H9 (cell line): ENCODE measurements at regions not wholly inside any gene's neighbourhood (a gene's known extent, or its start where the extent isn't known, plus 50 kb on each side); places are given as distances from the start of the nearest gene placed in this dataset.

Experiments used
- DNase-seq: peaks from one replicate; pipeline ENCODE4 v3.0.0-alpha.2; 2017
- H2AFZ ChIP-seq: one replicate; pipeline ENCODE4 v1.6.1; 2013; ENCODE audit warnings: mild to moderate bottlenecking, low read length, control low read depth, moderate library complexity
- H2AK5ac ChIP-seq: 2 replicates; pipeline ENCODE4 v1.6.1; 2013; ENCODE audit warnings: low read length, control low read depth, mixed read lengths; ENCODE audit not compliant: insufficient read length
- H2BK120ac ChIP-seq: one replicate; pipeline ENCODE4 v1.6.1; 2013; ENCODE audit warnings: low read depth, mild to moderate bottlenecking, low read length, control low read depth, inconsistent platforms; ENCODE audit not compliant: poor library complexity, severe bottlenecking
- H2BK12ac ChIP-seq: 2 replicates; pipeline ENCODE4 v1.6.1; 2013; ENCODE audit warnings: low read length, control low read depth, mixed read lengths, low read depth; ENCODE audit not compliant: insufficient read length
- H2BK15ac ChIP-seq: 2 replicates; pipeline ENCODE4 v1.6.1; 2013; ENCODE audit warnings: low read depth, low read length, control low read depth
- H2BK20ac ChIP-seq: one replicate; pipeline ENCODE4 v1.6.1; 2013; ENCODE audit warnings: low read depth, mild to moderate bottlenecking, low read length, control low read depth, inconsistent platforms; ENCODE audit not compliant: poor library complexity, severe bottlenecking
- H2BK5ac ChIP-seq: 2 replicates; pipeline ENCODE4 v1.6.1; 2013; ENCODE audit warnings: low read length, control low read depth, mixed read lengths; ENCODE audit not compliant: insufficient read length
- H3K14ac ChIP-seq: 2 replicates; pipeline ENCODE4 v1.6.1; 2013; ENCODE audit warnings: low read length, control low read depth; ENCODE audit not compliant: insufficient read depth
- H3K18ac ChIP-seq: 2 replicates; pipeline ENCODE4 v1.6.1; 2013; ENCODE audit warnings: low read depth, mild to moderate bottlenecking, mixed read lengths, low read length, control low read depth; ENCODE audit not compliant: insufficient read length
- H3K23ac ChIP-seq: 2 replicates; pipeline ENCODE4 v1.6.1; 2013; ENCODE audit warnings: low read length, control low read depth, mixed read lengths, low read depth; ENCODE audit not compliant: insufficient read length
- H3K23me2 ChIP-seq: 2 replicates; pipeline ENCODE4 v1.6.1; 2013; ENCODE audit warnings: low read depth, mild to moderate bottlenecking, mixed read lengths, low read length, control low read depth; ENCODE audit not compliant: insufficient read length, poor library complexity, severe bottlenecking
- H3K27ac ChIP-seq: 2 replicates; pipeline ENCODE4 v1.5.1; 2013; ENCODE audit warnings: low read length, control low read depth, mixed read lengths, low read depth; ENCODE audit not compliant: insufficient read length
- H3K27me3 ChIP-seq: 2 replicates; pipeline ENCODE4 v1.6.1; 2013; ENCODE audit warnings: low read length, control low read depth, inconsistent platforms; ENCODE audit not compliant: insufficient read depth
- H3K4ac ChIP-seq: 2 replicates; pipeline ENCODE4 v1.6.1; 2013; ENCODE audit warnings: low read depth, mild to moderate bottlenecking, control low read depth, inconsistent platforms, low read length, moderate library complexity
- H3K4me1 ChIP-seq: 2 replicates; pipeline ENCODE4 v1.6.1; 2013; ENCODE audit warnings: low read length, control low read depth, inconsistent platforms; ENCODE audit not compliant: insufficient read depth
- H3K4me2 ChIP-seq: 2 replicates; pipeline ENCODE4 v1.6.1; 2013; ENCODE audit warnings: low read length, control low read depth, mixed read lengths; ENCODE audit not compliant: insufficient read length, insufficient read depth
- H3K56ac ChIP-seq: 2 replicates; pipeline ENCODE4 v1.6.1; 2013; ENCODE audit warnings: low read depth, mild to moderate bottlenecking, mixed read lengths, low read length, control low read depth; ENCODE audit not compliant: insufficient read length
- H3K79me1 ChIP-seq: 2 replicates; pipeline ENCODE4 v1.6.1; 2013; ENCODE audit warnings: low read depth, mild to moderate bottlenecking, moderate library complexity, low read length, control low read depth, inconsistent platforms; ENCODE audit not compliant: insufficient read depth, poor library complexity, severe bottlenecking
- H3K79me2 ChIP-seq: 2 replicates; pipeline ENCODE4 v1.6.1; 2013; ENCODE audit warnings: low read length, control low read depth, inconsistent platforms; ENCODE audit not compliant: insufficient read depth
- H3K9ac ChIP-seq: 2 replicates; pipeline ENCODE4 v1.6.1; 2013; ENCODE audit warnings: low read length, control low read depth, mixed read lengths; ENCODE audit not compliant: insufficient read length; ENCODE audit errors: extremely low read depth
- H3K9me3 ChIP-seq: one replicate; pipeline ENCODE4 v1.6.1; 2013; ENCODE audit warnings: low read depth, low read length, inconsistent platforms; ENCODE audit not compliant: control insufficient read depth
- H3T11ph ChIP-seq: one replicate; pipeline ENCODE4 v1.6.1; 2013; ENCODE audit warnings: mild to moderate bottlenecking, low read length, control low read depth, inconsistent platforms
- H4K20me1 ChIP-seq: one replicate; pipeline ENCODE4 v1.6.1; 2013; ENCODE audit not compliant: control insufficient read depth, insufficient read length, insufficient read depth
- H4K5ac ChIP-seq: 2 replicates; pipeline ENCODE4 v1.6.1; 2013; ENCODE audit warnings: low read depth, mild to moderate bottlenecking, mixed read lengths, low read length, control low read depth; ENCODE audit not compliant: insufficient read length
- H4K8ac ChIP-seq: replicated peaks from 2 replicates; pipeline ENCODE4 v1.6.1; 2013; ENCODE audit warnings: low read length, control low read depth, mixed read lengths, low read depth; ENCODE audit not compliant: insufficient read length
- H4K91ac ChIP-seq: 2 replicates; pipeline ENCODE4 v1.6.1; 2013; ENCODE audit warnings: low read depth, mild to moderate bottlenecking, moderate library complexity, mixed read lengths, low read length, control low read depth; ENCODE audit not compliant: insufficient read length
- H3K27ac Mint-ChIP-seq, 3 experiments: 2 replicates in 2 of 3; 3 replicates in 1 of 3; pipeline ENCODE4 v1.8.0; 2020 to 2021; ENCODE audit warnings: mixed read lengths in 3 of 3, mild to moderate bottlenecking in 1 of 3, moderate library complexity in 1 of 3
- H3K27me3 Mint-ChIP-seq: 2 replicates; pipeline ENCODE4 v1.8.0; 2021; ENCODE audit warnings: low read depth, mild to moderate bottlenecking, moderate library complexity, mixed read lengths
- H3K36me3 Mint-ChIP-seq, 3 experiments: 2 replicates in 2 of 3; 3 replicates in 1 of 3; pipeline ENCODE4 v1.8.0; 2020 to 2021; ENCODE audit warnings: low read depth in 3 of 3, mixed read lengths in 3 of 3; ENCODE audit not compliant: insufficient read depth in 1 of 3
- H3K4me1 Mint-ChIP-seq, 2 experiments: 2 replicates each; pipeline ENCODE4 v1.8.0; 2020; ENCODE audit warnings: mixed read lengths in 2 of 2
- H3K4me3 Mint-ChIP-seq, 2 experiments: 2 replicates in 1 of 2; 3 replicates in 1 of 2; pipeline ENCODE4 v1.8.0; 2020 to 2021; ENCODE audit warnings: mild to moderate bottlenecking in 2 of 2, mixed read lengths in 2 of 2, moderate library complexity in 1 of 2
- H3K9me3 Mint-ChIP-seq, 2 experiments: 2 replicates in 1 of 2; 3 replicates in 1 of 2; pipeline ENCODE4 v1.8.0; 2020; ENCODE audit warnings: mild to moderate bottlenecking in 2 of 2, mixed read lengths in 2 of 2, moderate library complexity in 1 of 2
- WGBS: extraction: QIAGEN DNeasy Blood & Tissue Kit; methylation state at CpG from one replicate; pipeline ENCODE4 v1.1.7; 2013; ENCODE audit warnings: missing lambda C conversion rate, low lambda C conversion rate, mixed read lengths; ENCODE audit not compliant: insufficient read length; ENCODE audit errors: extremely low coverage; 5-methylcytosine and 5-hydroxymethylcytosine counted together
- TF ChIP-seq, protein P1 (sequence below): fragments of 200-600 bp; sonication (generic); conservative IDR thresholded peaks from 3 replicates; pipeline ENCODE4 v1.8.0; 2021; ENCODE audit warnings: antibody characterized with exemption, mild to moderate bottlenecking

DNA sequence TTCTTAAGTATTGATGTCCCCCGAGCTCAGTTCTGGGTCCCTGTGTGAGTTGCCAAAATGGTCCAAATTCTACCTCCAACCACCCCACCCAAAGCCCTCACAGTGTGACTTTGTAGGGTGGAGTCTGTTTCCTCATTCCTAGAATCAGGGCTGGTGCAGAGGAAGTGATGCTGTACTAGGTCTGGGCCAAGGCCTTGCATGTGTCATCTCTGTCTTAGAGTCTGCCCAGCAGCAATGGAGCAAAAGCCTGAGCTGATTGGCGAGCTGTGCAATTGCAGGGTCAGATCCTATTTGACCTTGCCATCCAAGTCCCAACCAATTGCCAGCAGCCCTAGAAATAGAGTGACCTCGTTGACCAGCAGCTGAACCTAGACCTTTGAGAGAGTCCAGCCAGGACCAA, 97.0 kb upstream of the ANKRD10 start:
- Histone ChIP-seq H4K8ac (no peak overlapping the region), H2BK120ac (no peak overlapping the region), H3K4ac (no peak overlapping the region), H3K27me3 (no peaks in the 10 kb centered on the region), H2BK5ac (no peak overlapping the region), H4K20me1 (no peaks in the 10 kb centered on the region), H2AFZ (no peak overlapping the region), H3K23ac (no peak overlapping the region), H3T11ph (no peak overlapping the region), H3K27ac (no peak overlapping the region), H2AK5ac (no peak overlapping the region), H2BK20ac (no peak overlapping the region), H3K56ac (no peak overlapping the region), H3K4me2 (no peak overlapping the region), H4K91ac (no peak overlapping the region), H3K18ac (no peak overlapping the region), H2BK15ac (no peak overlapping the region), H3K14ac (no peak overlapping the region), H3K9ac (no peak overlapping the region), H3K9me3 (no peaks in the 10 kb centered on the region), H3K23me2 (no peaks in the 10 kb centered on the region), H3K79me2 (no peaks in the 10 kb centered on the region), H3K4me1 (no peaks in the 10 kb centered on the region), H2BK12ac (no peak overlapping the region), H3K79me1 (no peaks in the 10 kb centered on the region), H4K5ac (no peak overlapping the region)
- WGBS: no CpG with 5 or more reads among the region's 3 CpGs
- Mint-ChIP-seq H3K27me3 (peaks cover 4% of the 10 kb centered on the region), H3K4me3 (no peak overlapping the region), H3K9me3 (no peaks in the 10 kb centered on the region), H3K36me3 (no peaks in the 10 kb centered on the region), H3K27ac (no peak overlapping the region), H3K4me1 (peaks cover 4% of the 10 kb centered on the region in 2 experiments)
- DNase-seq: no peak
- TF ChIP-seq, protein P1, sequence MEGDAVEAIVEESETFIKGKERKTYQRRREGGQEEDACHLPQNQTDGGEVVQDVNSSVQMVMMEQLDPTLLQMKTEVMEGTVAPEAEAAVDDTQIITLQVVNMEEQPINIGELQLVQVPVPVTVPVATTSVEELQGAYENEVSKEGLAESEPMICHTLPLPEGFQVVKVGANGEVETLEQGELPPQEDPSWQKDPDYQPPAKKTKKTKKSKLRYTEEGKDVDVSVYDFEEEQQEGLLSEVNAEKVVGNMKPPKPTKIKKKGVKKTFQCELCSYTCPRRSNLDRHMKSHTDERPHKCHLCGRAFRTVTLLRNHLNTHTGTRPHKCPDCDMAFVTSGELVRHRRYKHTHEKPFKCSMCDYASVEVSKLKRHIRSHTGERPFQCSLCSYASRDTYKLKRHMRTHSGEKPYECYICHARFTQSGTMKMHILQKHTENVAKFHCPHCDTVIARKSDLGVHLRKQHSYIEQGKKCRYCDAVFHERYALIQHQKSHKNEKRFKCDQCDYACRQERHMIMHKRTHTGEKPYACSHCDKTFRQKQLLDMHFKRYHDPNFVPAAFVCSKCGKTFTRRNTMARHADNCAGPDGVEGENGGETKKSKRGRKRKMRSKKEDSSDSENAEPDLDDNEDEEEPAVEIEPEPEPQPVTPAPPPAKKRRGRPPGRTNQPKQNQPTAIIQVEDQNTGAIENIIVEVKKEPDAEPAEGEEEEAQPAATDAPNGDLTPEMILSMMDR: no peak
